K562 (cell line): ENCODE measurements at regions not wholly inside any gene's neighbourhood (a gene's known extent, or its start where the extent isn't known, plus 50 kb on each side); places are given as distances from the start of the nearest gene placed in this dataset.

Source experiments
- ATAC-seq: fragments of 200-7000 bp; cut with Tn5 transposase; 3 replicates; pipeline ENCODE4 v1.9.1; 2020; ENCODE audit warnings: moderate library complexity
- BruUV-seq: library from RNA; stranded (reverse); fragments of 400-500 nt; replicated peaks from 2 replicates; lab custom pipeline; 2021; lab: Mats Ljungman, UMichigan
- CTCF ChIA-PET: fragments of 300-600 bp; formaldehyde crosslinking; extraction: SDS; loops from one replicate; lab custom pipeline; 2021; ENCODE audit warnings: low intra/inter-chr PET ratio; lab: Yijun Ruan, JAX
- POLR2A ChIA-PET: fragments of 300-600, 350-650 bp; sonication (Branson Sonifier 250); formaldehyde crosslinking; extraction: SDS; loops from one replicate; lab custom pipeline; 2021; ENCODE audit warnings: antibody characterized with exemption, inconsistent platforms; lab: Yijun Ruan, JAX
- DNase-seq, 4 experiments: peaks; one replicate each; pipeline versions ENCODE4 v3.0.0 to v3.0.0-alpha.2; 2011 to 2018; ENCODE audit warnings: low spot score in 3 of 4, mixed read lengths in 3 of 4; ENCODE audit errors: extremely low read depth in 1 of 4
- FAIRE-seq: peaks from 2 replicates; lab custom pipeline; 2011; peaks lifted over from hg19 to GRCh38; lab: Jason Lieb, UNC
- H2AFZ ChIP-seq: 2 replicates; pipeline ENCODE4 v1.6.0; 2011; ENCODE audit warnings: low read depth, low read length, control low read depth, inconsistent platforms
- H3K27ac ChIP-seq: fragments of 200-600 bp; 3 replicates; pipeline ENCODE4 v1.8.0; 2011; ENCODE audit warnings: low read depth, mild to moderate bottlenecking, control low read depth, inconsistent platforms, low read length, moderate library complexity, mixed read lengths; ENCODE audit errors: extremely low read depth
- H3K27me3 ChIP-seq, 2 experiments: fragments of 300-600 bp in 1 of 2; 2 replicates in 1 of 2; 3 replicates in 1 of 2; pipeline versions ENCODE4 v1.6.0 to v1.8.0; 2011; ENCODE audit warnings: inconsistent platforms in 2 of 2, low read length in 2 of 2, mild to moderate bottlenecking in 1 of 2, mixed read lengths in 1 of 2, moderate library complexity in 1 of 2; ENCODE audit not compliant: control insufficient read depth in 2 of 2, insufficient read depth in 2 of 2
- H3K36me3 ChIP-seq: fragments of 300-600 bp; 3 replicates; pipeline ENCODE4 v1.8.0; 2011; ENCODE audit warnings: mild to moderate bottlenecking, low read length, inconsistent platforms; ENCODE audit not compliant: control insufficient read depth, insufficient read depth
- H3K4me1 ChIP-seq, 2 experiments: fragments of 200-600 bp in 1 of 2; replicated peaks in 1 of 2; 2 replicates in 1 of 2; 3 replicates in 1 of 2; pipeline versions ENCODE4 v1.5.1 to v1.8.0; 2011; ENCODE audit warnings: inconsistent platforms in 2 of 2, low read length in 2 of 2, mild to moderate bottlenecking in 1 of 2, mixed read lengths in 1 of 2, moderate library complexity in 1 of 2; ENCODE audit not compliant: control insufficient read depth in 2 of 2, insufficient read depth in 2 of 2
- H3K4me2 ChIP-seq: 2 replicates; pipeline ENCODE4 v1.6.1; 2011; ENCODE audit warnings: low read length, control low read depth, inconsistent platforms, mixed read lengths; ENCODE audit not compliant: insufficient read depth
- H3K4me3 ChIP-seq: fragments of 200-600 bp; sonication (generic), shearing (Covaris generic); 2 replicates; pipeline ENCODE4 v1.5.1; 2016; ENCODE audit warnings: control low read depth, inconsistent platforms
- H3K79me2 ChIP-seq: fragments of 200-600 bp; 3 replicates; pipeline ENCODE4 v1.8.0; 2011; ENCODE audit warnings: low read length, inconsistent platforms; ENCODE audit not compliant: control insufficient read depth, insufficient read depth
- H3K9ac ChIP-seq, 2 experiments: 2 replicates each; pipeline versions ENCODE4 v1.6.0 to v1.6.1; 2011; ENCODE audit warnings: low read depth in 2 of 2, low read length in 2 of 2, control low read depth in 1 of 2, inconsistent platforms in 1 of 2, mild to moderate bottlenecking in 1 of 2, mixed read lengths in 1 of 2; ENCODE audit not compliant: insufficient read depth in 1 of 2
- H3K9me1 ChIP-seq: one replicate; pipeline ENCODE4 v1.6.0; 2011; ENCODE audit warnings: inconsistent platforms, mild to moderate bottlenecking, low read length, moderate library complexity; ENCODE audit not compliant: control insufficient read depth, insufficient read depth
- H3K9me3 ChIP-seq: replicated peaks from 2 replicates; pipeline ENCODE4 v1.5.1; 2011; ENCODE audit warnings: low read depth, low read length, inconsistent platforms; ENCODE audit not compliant: control insufficient read depth, insufficient read depth
- H4K20me1 ChIP-seq: replicated peaks from 2 replicates; pipeline ENCODE4 v1.6.1; 2011; ENCODE audit warnings: low read length, inconsistent platforms, mixed read lengths; ENCODE audit not compliant: control insufficient read depth, insufficient read depth
- BHLHE40 ChIP-seq: IDR thresholded peaks from 2 replicates; pipeline ENCODE4 v1.6.1; 2011; ENCODE audit warnings: low read length, improper control_type of control experiment
- BRF2 ChIP-seq: IDR thresholded peaks from 3 replicates; pipeline ENCODE4 v1.6.1; 2011; ENCODE audit warnings: borderline replicate concordance, mild to moderate bottlenecking; ENCODE audit not compliant: insufficient read length, insufficient read depth
- FOXK1 ChIP-seq: sonication (generic); formaldehyde crosslinking; IDR thresholded peaks from 2 replicates; pipeline ENCODE4 v1.8.0; 2022; ENCODE audit warnings: missing genetic modification reagents, mild to moderate bottlenecking, borderline replicate concordance
- FOXP1 ChIP-seq: sonication (generic); formaldehyde crosslinking; IDR thresholded peaks from 2 replicates; pipeline ENCODE4 v1.8.0; 2022; ENCODE audit warnings: mild to moderate bottlenecking, missing genetic modification reagents
- HDGF ChIP-seq: fragments of 450-650 bp; IDR thresholded peaks from 2 replicates; pipeline ENCODE4 v1.6.1; 2016
- IRF2 ChIP-seq: sonication (generic); formaldehyde crosslinking; IDR thresholded peaks from 2 replicates; pipeline ENCODE4 v1.8.1; 2022; ENCODE audit warnings: mild to moderate bottlenecking, missing genetic modification reagents
- TGIF2 ChIP-seq: sonication (generic); formaldehyde crosslinking; IDR thresholded peaks from 2 replicates; pipeline ENCODE4 v1.8.1; 2022; ENCODE audit warnings: mild to moderate bottlenecking, missing genetic modification reagents, moderate library complexity
- ZFP91 ChIP-seq: sonication (generic); formaldehyde crosslinking; IDR thresholded peaks from 2 replicates; pipeline ENCODE4 v1.8.0; 2022; ENCODE audit warnings: mild to moderate bottlenecking, missing genetic modification reagents
- ZNF175 ChIP-seq: fragments of 200-800 bp; sonication (Bioruptor generic); IDR thresholded peaks from 2 replicates; pipeline ENCODE4 v1.6.1; 2016; ENCODE audit warnings: low read depth, mild to moderate bottlenecking, missing genetic modification characterization, missing compliant biosample characterization
- ZNF41 ChIP-seq: fragments of 250-450 bp; sonication (Bioruptor Pico); conservative IDR thresholded peaks from 2 replicates; pipeline ENCODE4 v1.4.0; 2020; ENCODE audit warnings: mild to moderate bottlenecking
- ZNF655 ChIP-seq: fragments of 250-450 bp; sonication (Bioruptor Pico); IDR thresholded peaks from 2 replicates; pipeline ENCODE4 v1.5.0; 2021
- ZNF707 ChIP-seq: fragments of 250-450 bp; sonication (Bioruptor Pico); conservative IDR thresholded peaks from 2 replicates; pipeline ENCODE4 v1.8.0; 2022; ENCODE audit warnings: inconsistent platforms, mild to moderate bottlenecking, moderate library complexity
- WGBS: fragments of 100-300 bp; shearing (Covaris generic); methylation state at CpG from one replicate; pipeline ENCODE4 v1.1.6; 2016; ENCODE audit warnings: low coverage, mixed read lengths; ENCODE audit not compliant: insufficient coverage; ENCODE audit errors: missing lambda C conversion rate; 5-methylcytosine and 5-hydroxymethylcytosine counted together
- in situ Hi-C: fragments of 300-500 bp; cut with MboI; formaldehyde crosslinking; loops from 4 replicates; pipeline ENCODE4 v1.15.0; 2018; ENCODE audit warnings: inconsistent platforms, mixed read lengths
- intact Hi-C: fragments of 100-400 bp; cut with micrococcal nuclease; formaldehyde crosslinking; loops from 2 replicates; pipeline ENCODE4 v1.14.2; 2022

GRCh38 chr2:104410136-104410535 is 443.8 kb upstream of the POU3F3 start:
- Histone ChIP-seq H4K20me1 (no peaks in the 10 kb centered on the region), H2AFZ (no peak overlapping the region), H3K36me3 (no peaks in the 10 kb centered on the region), H3K27me3 (0 out of 5 replicates have a peak, but pooled peaks cover 0 to 4% of the 10 kb centered on the region in 2 experiments), H3K9me3 (no peaks in the 10 kb centered on the region), H3K79me2 (no peaks in the 10 kb centered on the region), H3K9ac (no peak overlapping the region), H3K4me2 (no peak overlapping the region), H3K4me3 (no peak overlapping the region), H3K27ac (no peak overlapping the region), H3K9me1 (no peaks in the 10 kb centered on the region), H3K4me1 (no peaks in the 10 kb centered on the region)
- in situ Hi-C loops = no loop called here
- CTCF ChIA-PET = no interaction called here
- TF ChIP-seq ZFP91 (no peak), ZNF707 (CRISPR knock-in tag) (no peak), ZNF175 (CRISPR knock-in tag) (no peak), BHLHE40 (no peak), TGIF2 (CRISPR knock-in tag) (no peak), FOXK1 (CRISPR knock-in tag) (no peak), ZNF655 (CRISPR knock-in tag) (no peak), ZNF41 (no peak), FOXP1 (CRISPR knock-in tag) (no peak), IRF2 (CRISPR knock-in tag) (no peak), BRF2 (no peak), HDGF (no peak)
- intact Hi-C loops = loop anchor here (5.0 kb wide), 1 partner anchor 1248 kb away; no protein-coding TSS in a partner anchor
- POLR2A ChIA-PET = no interaction called here
- whole genome bisulfite sequencing = 0% methylated on average over 3 of the region's 3 CpGs
- ATAC-seq (no peak), DNase-seq (no peak), FAIRE-seq (no peak)
- BruUV-seq = no TSS peak
